DOHH2 (cell line): ENCODE measurements at regions not wholly inside any gene's neighbourhood (a gene's known extent, or its start where the extent isn't known, plus 50 kb on each side); places are given as distances from the start of the nearest gene placed in this dataset.

ENCODE experiments used
- CTCF ChIP-seq: fragments of 200-600 bp; sonication (generic); IDR thresholded peaks from one replicate; pipeline ENCODE4 v1.5.1; 2014; ENCODE audit warnings: antibody characterized with exemption, mild to moderate bottlenecking, low read depth, low read length; ENCODE audit not compliant: poor library complexity, severe bottlenecking
- EZH2phosphoT487 ChIP-seq: fragments of 200-600 bp; sonication (generic); IDR thresholded peaks from 2 replicates; pipeline ENCODE4 v1.6.1; 2017; ENCODE audit warnings: borderline replicate concordance, mild to moderate bottlenecking, antibody characterized with exemption, low read length, moderate library complexity, mixed read lengths

GRCh38 chr1:59045636-59046035 lies 251.3 kb upstream of the FGGY start:
- TF ChIP-seq CTCF: no peak
- no peak for TF ChIP-seq EZH2phosphoT487
